NCI-H146 (cell line): ENCODE measurements at regions not wholly inside any gene's neighbourhood (a gene's known extent, or its start where the extent isn't known, plus 50 kb on each side); places are given as distances from the start of the nearest gene placed in this dataset.

Experiments
- DNase-seq: peaks from one replicate; lab custom pipeline; 2025; lab: John Stamatoyannopoulos, UW

DNA sequence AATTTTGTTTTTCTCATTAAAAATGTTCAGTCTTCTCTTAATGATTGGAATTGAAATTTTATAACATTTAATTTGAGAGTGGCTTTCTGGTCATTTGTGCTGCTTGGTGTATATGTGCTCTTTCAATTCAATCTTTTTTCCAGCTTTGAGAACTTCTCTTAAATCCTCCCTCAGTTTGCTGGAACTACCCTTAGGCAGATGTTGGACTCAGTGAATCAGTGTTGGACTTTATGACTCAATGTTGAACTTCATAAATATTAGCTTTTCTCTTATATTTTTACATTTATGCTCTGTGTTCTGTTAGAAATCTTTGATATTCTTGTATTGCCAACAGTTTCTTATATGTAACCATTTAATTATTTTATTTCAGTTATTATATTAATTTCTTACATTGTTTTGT, 935.5 kb upstream of the FBXO33 start:
- DNase-seq, result no peak

DNA sequence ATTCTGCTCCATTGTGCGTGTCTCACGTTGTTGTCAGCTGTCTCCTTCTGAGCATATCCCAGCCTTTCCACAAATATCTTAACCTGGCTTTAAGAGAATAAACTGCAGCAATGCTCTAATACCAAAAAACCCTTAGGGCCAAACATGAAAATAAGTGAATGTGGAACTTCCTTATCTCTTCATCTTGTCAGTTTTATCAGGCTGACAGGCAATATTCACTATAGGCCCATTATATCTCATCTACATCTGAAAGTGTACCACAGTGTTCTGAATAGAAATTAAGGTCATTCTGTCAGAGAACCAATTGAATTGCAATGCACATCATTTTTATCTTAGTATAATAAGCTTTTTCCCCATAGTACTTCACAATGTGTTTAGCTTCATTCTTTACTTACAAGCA, 933.1 kb upstream of the FBXO33 start:
- no peak for DNase-seq

DNA sequence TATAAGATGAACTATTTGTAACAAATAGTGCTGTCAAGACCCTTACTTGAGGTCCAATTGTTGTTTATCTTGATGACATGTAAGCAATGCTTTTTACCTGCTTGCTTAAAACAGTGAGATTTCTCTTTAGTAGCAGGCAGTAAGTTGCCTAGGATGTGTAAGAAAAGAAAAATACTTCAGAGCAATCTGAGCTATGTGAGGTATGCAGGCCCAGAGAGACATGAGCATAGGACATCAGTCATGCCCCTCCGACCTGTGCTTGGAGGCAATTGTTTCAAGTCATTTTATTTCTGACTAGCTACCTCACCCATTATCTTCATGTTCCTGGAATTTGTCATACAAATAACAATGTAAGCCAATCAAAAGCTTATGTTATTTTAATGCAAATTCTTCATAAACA, 930.6 kb upstream of the FBXO33 start:
- DNase-seq, result no peak

DNA sequence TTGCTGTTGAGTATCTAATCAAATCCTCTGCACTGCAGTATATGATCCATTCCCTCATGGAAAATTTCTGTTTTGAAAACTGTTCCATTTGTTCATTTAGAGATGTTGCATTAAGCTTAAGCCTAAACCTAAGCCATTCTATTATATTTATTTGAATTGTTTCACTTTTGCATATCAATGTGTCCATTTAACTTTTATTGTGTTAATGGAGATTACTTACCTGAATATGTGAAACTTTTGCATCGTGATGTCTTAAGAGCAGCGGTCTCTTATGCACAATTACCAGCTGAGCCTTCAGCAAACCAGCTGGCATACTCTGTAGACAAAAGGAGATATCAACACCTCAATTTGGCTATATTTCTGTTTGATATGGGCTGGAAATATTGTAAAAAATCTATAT, 922.5 kb upstream of the FBXO33 start:
- no peak for DNase-seq

DNA sequence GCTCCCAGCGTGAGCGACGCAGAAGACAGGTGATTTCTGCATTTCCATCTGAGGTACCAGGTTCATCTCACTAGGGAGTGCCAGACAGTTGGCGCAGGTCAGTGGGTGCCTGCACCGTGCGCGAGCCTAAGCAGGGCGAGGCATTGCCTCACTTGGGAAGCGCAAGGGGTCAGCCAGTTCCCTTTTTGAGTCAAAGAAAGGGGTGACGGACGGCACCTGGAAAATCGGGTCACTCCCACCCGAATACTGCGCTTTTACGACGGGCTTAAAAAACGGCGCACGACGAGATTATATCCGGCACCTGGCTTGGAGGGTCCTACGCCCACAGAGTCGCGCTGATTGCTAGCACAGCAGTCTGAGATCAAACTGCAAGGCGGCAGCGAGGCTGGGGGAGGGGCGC, 915.9 kb upstream of the FBXO33 start:
- DNase-seq, result peak; percentile 31

DNA sequence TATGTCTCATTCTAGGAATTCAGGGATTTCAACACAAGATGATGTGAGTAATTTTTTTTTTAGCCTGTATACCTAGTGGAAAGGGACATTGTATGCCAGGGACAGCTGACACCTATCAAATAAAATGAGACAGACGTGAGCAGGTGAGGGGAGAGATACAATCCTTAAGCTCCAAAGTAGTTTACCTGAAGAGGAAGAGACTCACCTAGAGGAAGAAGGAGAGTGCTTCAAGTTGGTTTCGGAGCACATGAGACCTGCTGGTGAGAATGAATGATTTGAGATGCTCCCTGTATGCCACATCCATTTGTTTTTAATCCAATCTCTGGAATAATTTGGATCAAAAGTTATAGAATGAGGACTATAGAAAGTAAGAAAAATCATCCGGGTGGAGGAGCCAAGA, 915.4 kb upstream of the FBXO33 start:
- DNase-seq, result peak; percentile 46

DNA sequence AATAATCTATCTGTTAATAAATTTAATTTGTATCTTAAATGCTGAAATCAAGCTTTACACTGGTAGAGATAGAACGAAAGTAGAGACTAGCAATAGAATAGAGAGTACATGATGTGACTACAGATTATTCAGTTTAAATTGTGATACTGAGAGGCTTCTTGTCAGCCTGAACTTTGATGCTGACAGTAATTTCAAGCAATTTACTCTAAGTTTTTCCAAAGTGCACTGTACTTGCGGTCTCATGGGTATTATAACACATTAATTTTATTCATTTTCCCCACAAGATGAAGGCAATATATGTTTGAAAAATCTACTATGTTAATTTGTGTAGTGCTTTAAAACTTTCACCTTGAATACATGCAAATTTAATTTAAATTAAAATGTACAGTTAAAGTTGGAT, 914.0 kb upstream of the FBXO33 start:
- no peak for DNase-seq

DNA sequence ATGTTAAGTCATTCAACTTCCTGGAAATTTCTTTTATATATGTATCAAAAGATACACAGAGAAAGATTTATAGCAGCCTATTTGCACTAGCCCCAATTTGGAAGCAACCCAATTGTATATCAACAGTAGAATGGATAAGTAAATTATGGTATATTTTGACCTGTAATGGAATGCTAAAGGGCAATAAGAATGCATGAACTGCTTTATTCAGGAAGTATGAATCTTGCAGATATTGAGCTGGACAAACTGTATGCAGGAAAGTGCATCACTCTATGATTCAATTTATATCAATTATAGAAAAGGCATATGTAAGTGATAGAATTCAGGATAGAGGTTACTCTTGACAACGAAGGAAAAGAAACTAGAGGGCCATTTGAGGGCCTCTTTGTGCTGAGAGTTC, 913.1 kb upstream of the FBXO33 start:
- no peak for DNase-seq

DNA sequence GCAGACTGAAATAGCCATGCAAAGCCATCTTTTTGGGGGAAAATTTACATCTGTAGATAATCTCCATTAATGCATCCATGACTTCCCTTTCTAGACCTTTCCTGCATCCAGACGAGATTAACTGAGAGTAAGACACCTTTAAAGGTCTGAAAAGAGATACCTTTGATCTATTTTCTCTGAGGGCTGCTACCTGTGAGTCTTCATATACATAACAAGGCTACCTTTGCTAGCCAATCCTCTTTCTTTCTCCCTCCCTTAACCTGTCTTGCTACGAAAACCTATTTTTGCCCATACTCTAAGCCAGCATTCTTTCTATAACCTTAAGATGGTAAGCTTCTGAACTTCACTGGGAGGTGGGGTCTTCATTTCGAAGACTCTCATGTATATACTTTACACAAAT, 908.5 kb upstream of the FBXO33 start:
- DNase-seq, result no peak

DNA sequence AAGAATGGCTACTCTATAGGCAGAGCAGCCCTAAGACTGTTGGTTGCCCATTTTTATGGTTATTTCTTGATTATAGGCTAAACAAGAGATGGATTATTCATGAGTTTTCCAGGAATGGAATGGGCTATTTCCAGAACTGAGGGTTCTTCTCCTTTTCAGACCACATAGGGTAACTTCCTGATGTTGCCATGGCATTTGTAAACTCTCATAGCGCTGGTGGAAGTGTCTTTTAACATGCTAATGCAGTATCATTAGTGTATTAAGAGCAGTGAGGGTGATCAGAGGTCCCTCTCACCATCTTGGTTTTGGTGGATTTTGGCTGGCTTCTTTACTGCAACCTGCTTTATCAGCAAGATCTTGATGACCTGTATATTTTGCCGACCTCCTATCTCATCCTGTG, 904.6 kb upstream of the FBXO33 start:
- DNase-seq, result no peak

DNA sequence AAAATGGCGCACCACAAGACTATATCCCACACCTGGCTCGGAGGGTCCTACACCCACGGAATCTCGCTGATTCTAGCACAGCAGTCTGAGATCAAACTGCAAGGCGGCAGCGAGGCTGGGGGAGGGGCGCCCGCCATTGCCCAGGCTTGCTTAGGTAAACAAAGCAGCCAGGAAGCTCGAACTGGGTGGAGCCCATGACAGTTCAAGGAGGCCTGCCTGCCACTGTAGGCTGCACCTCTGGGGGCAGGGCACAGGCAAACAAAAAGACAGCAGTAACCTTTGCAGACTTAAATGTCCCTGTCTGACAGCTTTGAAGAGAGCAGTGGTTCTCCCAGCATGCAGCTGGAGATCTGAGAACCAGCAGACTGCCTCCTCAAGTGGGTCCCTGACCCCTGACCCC, 894.3 kb upstream of the FBXO33 start:
- DNase-seq, result peak; percentile 70

DNA sequence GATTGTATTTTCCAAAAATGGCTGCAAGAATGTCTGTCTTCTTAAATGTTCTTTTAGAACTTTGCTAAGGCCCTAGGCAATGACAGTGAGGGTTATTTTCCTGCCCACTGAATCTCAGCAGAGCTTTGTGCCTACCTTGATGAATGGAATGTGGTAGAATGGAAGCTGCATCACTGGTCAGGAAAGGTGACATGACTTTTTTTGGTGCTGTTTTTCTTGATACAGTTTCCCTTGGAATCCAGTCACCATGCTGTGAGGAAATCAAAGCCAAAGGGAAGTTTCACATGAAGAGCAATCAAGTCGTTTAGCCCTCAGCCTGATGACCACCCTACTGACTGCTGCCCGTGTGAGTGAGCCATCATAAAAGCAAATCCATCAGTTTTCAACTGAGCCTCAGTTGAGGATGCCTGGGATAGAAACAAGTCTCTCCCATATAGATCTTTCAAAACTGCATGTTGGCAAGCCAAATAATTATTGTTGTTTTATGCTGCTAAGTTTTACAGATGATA, 886.0 kb upstream of the FBXO33 start:
- DNase-seq, result no peak

DNA sequence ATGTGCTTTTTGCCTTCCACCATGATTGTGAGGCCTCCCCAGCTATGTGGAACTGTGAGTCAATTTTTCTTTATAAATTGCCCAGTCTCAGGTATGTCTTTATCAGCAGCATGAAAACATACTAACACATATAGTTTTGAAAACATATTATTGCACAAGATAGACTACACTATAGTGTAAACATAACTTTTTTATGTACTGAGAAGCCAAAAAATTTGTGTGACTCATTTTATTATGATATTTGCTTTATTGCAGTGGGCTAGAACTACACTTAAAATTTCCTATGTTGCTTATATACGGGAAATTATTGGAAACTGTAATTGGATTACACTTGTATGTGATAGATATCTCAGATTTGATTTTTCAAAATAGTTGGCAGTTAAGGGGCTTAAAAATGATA, 885.5 kb upstream of the FBXO33 start:
- DNase-seq, result no peak

DNA sequence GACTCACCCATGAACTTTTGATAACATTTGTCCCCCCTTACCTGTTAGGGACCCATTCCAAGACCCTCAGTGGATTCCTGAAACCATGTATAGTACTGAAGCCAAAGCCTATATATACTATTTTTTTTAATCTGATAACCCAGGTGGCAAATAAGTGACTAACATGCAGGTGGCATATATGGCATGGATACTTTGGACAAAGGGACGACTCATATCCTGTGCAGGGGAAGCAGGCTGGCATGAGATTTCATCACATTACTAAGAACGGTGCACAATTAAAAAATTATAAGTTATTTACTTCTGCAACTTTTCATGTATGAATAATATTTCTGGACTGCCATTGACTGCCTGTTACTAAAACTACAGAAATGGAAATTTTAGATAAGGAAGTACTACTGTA, 880.1 kb upstream of the FBXO33 start:
- no peak for DNase-seq

DNA sequence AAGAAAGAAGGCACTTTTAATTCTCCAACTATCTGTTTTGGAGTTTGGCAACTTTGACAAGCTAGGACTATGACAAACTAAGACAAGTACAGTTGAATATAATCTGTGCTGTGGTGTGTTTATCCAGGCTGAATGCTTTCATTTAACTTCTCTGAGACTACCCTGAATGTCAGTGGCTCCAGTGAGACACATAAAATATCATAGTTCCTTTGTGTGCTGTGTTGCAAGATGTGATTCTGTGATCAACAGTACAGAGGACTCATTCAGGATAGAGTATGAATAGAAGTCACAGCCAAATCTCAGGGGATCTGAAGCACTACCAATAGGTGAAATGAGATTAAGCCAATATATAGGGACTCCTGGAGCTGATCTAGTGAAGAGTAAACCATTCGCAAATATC, 876.9 kb upstream of the FBXO33 start:
- DNase-seq, result no peak

DNA sequence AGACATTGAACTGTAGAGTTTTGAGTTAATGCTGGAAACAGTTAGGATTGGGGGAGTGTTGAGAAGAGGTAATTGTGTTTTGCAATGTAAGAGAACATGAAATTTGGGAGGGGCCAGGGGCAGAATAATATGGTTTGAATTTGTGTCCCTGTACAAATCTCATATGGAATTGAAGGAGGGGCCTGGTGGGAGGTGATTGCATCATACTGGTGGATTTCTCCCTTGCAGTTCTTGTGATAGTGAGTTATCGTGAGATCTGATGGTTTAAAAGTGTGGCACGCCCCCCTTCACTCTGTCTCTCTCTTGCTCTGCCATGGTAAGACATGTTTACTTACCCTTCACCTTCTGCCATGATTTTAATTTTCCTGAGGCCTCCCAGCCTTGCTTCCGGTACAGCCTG, 876.0 kb upstream of the FBXO33 start:
- no peak for DNase-seq

DNA sequence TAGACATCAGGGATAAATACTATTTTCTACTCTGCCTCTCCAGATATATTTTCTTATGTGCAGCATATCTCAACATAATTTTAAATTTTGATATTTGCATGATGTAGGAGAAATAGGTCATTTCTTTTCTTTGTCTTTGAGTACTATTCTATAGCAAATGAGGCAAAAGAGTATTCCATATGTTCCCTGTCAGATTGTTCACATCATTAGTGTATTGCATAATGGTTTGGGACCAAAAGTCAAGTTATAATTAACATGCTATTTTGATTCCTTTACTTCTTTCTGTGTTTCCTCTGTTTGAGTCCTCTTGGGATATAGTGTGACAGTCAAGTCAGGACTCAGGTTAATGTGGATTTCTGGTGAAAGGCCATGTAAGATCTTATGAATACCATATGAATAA, 864.6 kb upstream of the FBXO33 start:
- DNase-seq, result no peak

DNA sequence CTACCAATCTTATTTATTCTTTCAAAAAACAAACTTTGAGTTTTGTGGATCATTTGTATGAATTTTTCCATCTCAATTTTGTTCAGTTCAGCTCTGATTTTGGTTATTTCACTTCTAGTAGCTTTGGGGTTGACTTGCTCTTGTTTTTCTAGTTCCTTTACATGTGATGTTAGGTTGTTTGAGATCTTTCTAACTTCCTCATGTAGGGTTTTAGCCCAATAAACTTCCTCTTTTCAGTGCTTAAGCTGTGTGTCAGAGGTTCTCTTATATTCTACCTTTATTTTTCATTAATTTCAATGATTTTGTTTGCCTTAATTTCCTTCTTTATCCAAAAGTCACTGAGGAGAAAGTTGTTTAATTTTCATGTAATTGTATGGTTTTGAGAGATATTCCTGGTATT, 860.4 kb upstream of the FBXO33 start:
- no peak for DNase-seq

DNA sequence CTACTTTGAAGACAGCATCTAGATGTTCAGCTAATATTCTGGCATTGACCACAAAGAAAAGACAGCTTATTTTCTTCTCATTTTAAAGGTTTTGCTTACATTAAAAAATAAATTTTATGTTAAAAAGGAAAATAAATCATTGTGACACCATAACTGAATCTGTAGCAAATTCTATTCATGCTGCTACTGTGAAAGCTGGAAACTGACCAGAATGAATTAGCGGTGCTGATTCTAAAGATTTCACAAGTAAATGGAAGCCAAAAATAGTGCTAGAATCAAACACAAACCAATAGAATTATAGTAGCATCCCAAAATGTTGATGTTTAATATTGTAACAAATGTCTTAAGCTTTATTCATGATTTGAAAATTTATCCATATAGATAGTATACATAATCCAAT, 850.0 kb upstream of the FBXO33 start:
- DNase-seq, result no peak

DNA sequence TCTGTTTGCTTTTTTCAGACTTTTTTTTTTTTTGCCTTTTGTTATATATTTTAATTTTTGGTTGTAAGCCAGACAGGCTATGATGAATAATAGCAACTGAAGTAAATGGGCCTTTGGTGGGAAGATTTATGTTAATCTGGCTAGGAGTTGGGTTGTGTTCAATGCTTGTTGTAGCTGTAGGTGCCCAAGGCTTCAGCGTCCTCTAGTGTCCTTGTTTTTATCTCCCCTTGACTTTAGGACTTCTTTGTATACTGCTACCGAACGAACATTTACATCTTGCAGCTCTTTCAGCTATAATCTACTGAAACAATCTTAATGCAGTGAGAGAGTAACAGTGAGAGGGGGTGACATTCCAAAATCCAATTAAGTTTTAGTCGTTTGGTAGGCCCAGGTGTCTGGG, 848.4 kb upstream of the FBXO33 start:
- no peak for DNase-seq

DNA sequence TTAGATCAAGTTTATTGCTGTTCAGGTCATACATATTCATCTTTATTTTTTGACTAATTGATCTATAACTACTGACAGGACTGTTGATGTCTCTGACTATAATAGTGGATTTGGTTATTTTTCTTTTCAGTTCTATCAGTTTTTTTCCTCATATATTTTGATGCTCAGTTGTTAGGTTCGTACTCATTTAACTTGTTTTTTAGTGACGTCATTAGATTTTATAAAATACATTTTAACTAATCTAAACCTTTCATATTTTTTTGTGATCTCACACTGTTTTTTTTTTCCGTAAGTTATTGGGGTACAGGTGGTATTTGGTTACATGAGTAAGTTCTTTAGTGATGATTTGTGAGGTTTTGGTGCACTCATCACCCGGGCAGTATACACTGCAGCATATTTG, 841.2 kb upstream of the FBXO33 start:
- no peak for DNase-seq

DNA sequence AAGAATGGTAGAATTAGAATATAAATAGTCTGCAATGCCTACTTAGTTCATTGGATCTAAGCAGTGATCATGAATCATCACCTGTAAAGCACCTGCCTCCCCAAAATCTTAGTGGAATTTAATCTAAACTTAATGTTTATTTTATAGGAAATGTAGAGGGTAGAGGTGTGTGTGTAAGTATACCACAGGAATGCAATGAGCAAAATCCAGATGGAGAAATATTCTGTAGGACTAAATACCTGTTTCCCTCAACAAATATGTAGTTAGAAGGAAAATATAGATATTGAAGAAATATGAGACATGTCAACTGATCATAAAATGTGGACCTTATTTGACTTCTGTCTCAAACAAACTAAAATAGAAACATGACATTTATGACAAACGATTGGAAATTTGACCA, 839.2 kb upstream of the FBXO33 start:
- DNase-seq, result no peak

DNA sequence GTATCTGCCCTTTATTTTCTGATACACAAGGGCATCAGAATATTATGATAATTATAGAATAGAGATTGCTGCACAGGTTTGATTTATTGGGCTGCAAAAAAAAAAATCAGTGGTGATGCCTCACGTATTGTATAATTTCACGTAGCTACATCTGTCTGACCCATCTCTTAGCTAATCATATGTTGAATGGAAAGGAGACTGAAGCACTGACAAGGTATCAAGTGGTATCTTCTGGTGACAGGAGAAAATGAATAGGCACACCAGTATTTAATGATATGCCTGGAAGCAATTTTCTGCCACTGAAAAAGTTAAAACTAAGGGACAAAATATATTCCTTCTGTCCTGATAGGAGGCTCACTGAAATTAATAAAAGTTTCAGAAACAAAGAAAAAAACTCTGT, 837.2 kb upstream of the FBXO33 start:
- no peak for DNase-seq

DNA sequence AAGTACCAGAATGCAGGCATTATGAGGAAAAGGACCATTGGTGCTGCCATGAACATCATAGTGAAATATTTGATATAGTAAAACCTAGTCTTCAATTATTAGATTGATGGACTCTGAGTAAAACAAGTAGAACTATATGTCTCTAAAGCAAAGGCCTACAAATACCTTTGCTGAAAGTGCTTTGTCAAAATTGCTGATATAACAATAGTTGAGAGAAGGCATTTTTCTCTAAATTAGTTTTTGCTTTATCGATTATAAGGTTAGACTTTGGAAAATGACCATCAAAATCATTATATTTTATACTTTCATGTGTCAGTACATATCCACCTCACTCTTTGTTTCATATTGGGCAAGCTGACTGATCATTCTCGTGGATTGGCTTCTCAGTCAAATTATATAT, 836.0 kb upstream of the FBXO33 start:
- no peak for DNase-seq

DNA sequence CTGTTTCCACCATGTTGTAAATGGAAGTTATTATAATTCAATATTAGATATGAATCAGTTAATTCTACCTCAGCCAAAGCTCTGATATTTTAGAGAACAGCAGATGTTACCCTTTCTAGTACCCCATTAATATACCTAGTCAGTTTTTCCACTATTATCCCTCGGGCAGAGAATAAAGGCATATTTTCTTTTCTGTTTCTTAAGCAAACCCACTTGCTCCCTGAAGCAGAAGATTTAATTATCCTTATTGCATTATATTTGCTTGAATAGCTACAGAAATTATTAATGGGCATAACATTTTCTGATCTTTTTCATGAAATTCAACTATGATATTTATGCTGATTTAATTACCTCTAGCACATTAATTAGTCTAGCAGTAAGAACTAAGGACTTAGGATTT, 832.9 kb upstream of the FBXO33 start:
- DNase-seq, result no peak
